Common myeloid progenitor, CD34-positive (primary cell): ENCODE measurements at regions not wholly inside any gene's neighbourhood (a gene's known extent, or its start where the extent isn't known, plus 50 kb on each side); places are given as distances from the start of the nearest gene placed in this dataset.
"Not testable (repeated sequence)": the region's sequence is repeated elsewhere in the genome, so short reads cannot be mapped to it uniquely, and the experiment has no call there.

Experiments
- CTCF ChIA-PET: fragments of 350-600 bp; sonication (Branson Sonifier 250); formaldehyde crosslinking; loops from one replicate; lab custom pipeline; 2021; ENCODE audit warnings: antibody characterized with exemption; lab: Charles Lee
- POLR2A ChIA-PET: fragments of 350-600 bp; sonication (Branson Sonifier 250); formaldehyde crosslinking; loops from one replicate; lab custom pipeline; 2021; ENCODE audit warnings: antibody characterized with exemption; lab: Charles Lee
- DNase-seq, 3 donors: peaks; one replicate each; pipeline versions ENCODE4 v3.0.0 to v3.0.0-alpha.2; 2013
- H3K27ac ChIP-seq, 2 experiments: 1 replicate in 1 of 2; 2 replicates in 1 of 2; pipeline ENCODE4 v1.7.0; 2013; ENCODE audit warnings: inconsistent platforms in 2 of 2, low read length in 2 of 2, mild to moderate bottlenecking in 2 of 2, low read depth in 1 of 2, moderate library complexity in 1 of 2; ENCODE audit not compliant: severe bottlenecking in 2 of 2, insufficient read depth in 1 of 2, poor library complexity in 1 of 2
- H3K27me3 ChIP-seq, 5 experiments: replicated peaks in 2 of 5; 1 replicate in 3 of 5; 2 replicates in 2 of 5; pipeline versions ENCODE4 v1.6.1 to v1.7.0; 2013; ENCODE audit warnings: low read length in 4 of 5, mild to moderate bottlenecking in 2 of 5, moderate library complexity in 2 of 5, inconsistent platforms in 1 of 5; ENCODE audit not compliant: insufficient read depth in 5 of 5, control insufficient read depth in 4 of 5
- H3K36me3 ChIP-seq, 4 experiments: 1 replicate in 2 of 4; 2 replicates in 2 of 4; pipeline versions ENCODE4 v1.6.1 to v1.7.0; 2013; ENCODE audit warnings: low read length in 3 of 4, control low read depth in 1 of 4, mild to moderate bottlenecking in 1 of 4; ENCODE audit not compliant: control insufficient read depth in 4 of 4, insufficient read depth in 4 of 4
- H3K4me1 ChIP-seq, 4 experiments: 1 replicate in 3 of 4; 2 replicates in 1 of 4; pipeline versions ENCODE4 v1.6.1 to v1.7.1; 2013; ENCODE audit warnings: low read length in 3 of 4, mild to moderate bottlenecking in 3 of 4, control low read depth in 1 of 4, inconsistent platforms in 1 of 4, moderate library complexity in 1 of 4; ENCODE audit not compliant: control insufficient read depth in 4 of 4, insufficient read depth in 4 of 4; ENCODE audit errors: control extremely low read depth in 1 of 4
- H3K4me3 ChIP-seq, 7 experiments: 1 replicate in 4 of 7; 2 replicates in 3 of 7; pipeline versions ENCODE4 v1.5.1 to v1.7.0; 2013; ENCODE audit warnings: mild to moderate bottlenecking in 7 of 7, low read length in 6 of 7, moderate library complexity in 6 of 7, inconsistent platforms in 2 of 7, low read depth in 2 of 7, control low read depth in 1 of 7; ENCODE audit not compliant: insufficient read depth in 4 of 7, control insufficient read depth in 1 of 7; ENCODE audit errors: extremely low read depth in 1 of 7
- H3K9me3 ChIP-seq, 5 experiments: 1 replicate in 4 of 5; 2 replicates in 1 of 5; pipeline versions ENCODE4 v1.6.1 to v1.7.1; 2013; ENCODE audit warnings: low read length in 4 of 5, mild to moderate bottlenecking in 2 of 5, inconsistent platforms in 1 of 5, low read depth in 1 of 5, moderate library complexity in 1 of 5; ENCODE audit not compliant: control insufficient read depth in 4 of 5, insufficient read depth in 2 of 5; ENCODE audit errors: control extremely low read depth in 1 of 5
- WGBS: methylation state at CpG from one replicate; pipeline ENCODE4 v1.1.5; 2013; ENCODE audit not compliant: insufficient coverage; 5-methylcytosine and 5-hydroxymethylcytosine counted together

DNA sequence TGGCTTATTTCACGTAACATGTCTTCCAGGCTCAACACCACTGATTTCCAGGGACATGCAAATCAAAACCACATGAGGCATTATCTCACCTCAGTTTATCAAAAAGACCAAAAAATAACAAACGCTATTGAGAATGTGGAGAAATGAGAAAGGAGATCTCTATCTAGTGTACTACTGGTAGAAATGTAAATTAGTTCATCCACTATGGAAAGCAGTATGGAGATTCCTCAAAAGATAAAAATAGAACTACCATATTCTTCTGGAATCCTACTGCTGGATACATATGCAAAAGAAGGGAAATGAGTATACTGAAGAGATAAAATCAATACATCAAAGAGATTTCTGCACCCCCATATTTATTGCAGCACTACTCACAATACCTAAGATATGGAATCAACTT, 329.6 kb upstream of the NDST3 start:
- ChIA-PET POLR2A (no interaction called here), CTCF (no interaction called here)
- Histone ChIP-seq H3K4me3 (no peak overlapping the region), H3K27ac (no peak overlapping the region), H3K4me1 (no peaks in the 10 kb centered on the region), H3K9me3 (peaks cover 0 to 2% (median 0%) of the 10 kb centered on the region in 5 experiments), H3K36me3 (no peaks in the 10 kb centered on the region), H3K27me3 (no peaks in the 10 kb centered on the region)
- WGBS = no CpG with 5 or more reads among the region's 2 CpGs
- no peak for DNase-seq

DNA sequence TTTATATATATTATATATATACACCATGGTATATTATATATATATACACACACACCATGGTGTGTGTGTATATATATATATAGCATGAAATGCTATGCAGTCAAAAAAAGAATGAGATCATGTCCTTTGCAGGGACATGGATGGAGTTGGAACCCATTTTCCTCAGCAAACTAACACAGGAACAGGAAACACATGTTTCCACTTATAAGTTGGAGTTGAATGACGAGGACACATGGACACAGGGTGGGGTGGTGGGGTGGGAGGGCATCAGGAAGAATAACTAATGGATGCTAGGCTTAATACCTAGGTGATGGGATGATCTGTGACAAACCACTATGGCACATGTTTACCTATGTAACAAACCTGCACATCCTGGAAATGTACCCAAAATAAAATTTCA, 293.6 kb upstream of the NDST3 start:
- Histone ChIP-seq H3K36me3 (no peaks in the 10 kb centered on the region), H3K4me3 (no peak overlapping the region), H3K4me1 (no peaks in the 10 kb centered on the region), H3K9me3 (no peaks in the 10 kb centered on the region), H3K27me3 (no peaks in the 10 kb centered on the region), H3K27ac (no peak overlapping the region)
- peak in 2 of 3 donors; percentile 35 to 39 for DNase-seq
- CTCF ChIA-PET = no interaction called here
- WGBS = no CpG with 5 or more reads among the region's 1 CpG
- POLR2A ChIA-PET = no interaction called here

DNA sequence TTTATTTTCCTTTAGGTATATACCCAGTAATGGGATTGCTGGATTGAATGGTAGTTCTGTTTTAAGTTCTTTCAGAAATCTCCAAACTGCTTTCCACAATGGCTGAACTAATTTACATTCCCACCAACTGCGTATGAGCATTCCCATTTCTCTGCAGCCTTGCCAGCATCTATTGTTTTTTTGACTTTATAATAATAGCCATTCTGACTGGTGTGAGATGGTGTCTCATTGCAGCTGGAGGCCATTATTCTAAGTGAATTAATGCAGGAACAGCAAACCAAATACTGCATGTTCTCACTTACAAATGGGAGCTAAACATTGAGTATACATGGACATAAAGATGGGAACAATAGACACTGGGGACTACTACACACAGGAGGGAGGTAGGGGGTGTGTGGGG, 288.9 kb upstream of the NDST3 start:
- DNase-seq, H3K9me3 ChIP-seq, CTCF ChIA-PET, H3K27ac ChIP-seq, H3K27me3 ChIP-seq, H3K4me3 ChIP-seq, H3K4me1 ChIP-seq, POLR2A ChIA-PET, H3K36me3 ChIP-seq: not testable (repeated sequence)
- WGBS = no CpG with 5 or more reads among the region's 1 CpG

DNA sequence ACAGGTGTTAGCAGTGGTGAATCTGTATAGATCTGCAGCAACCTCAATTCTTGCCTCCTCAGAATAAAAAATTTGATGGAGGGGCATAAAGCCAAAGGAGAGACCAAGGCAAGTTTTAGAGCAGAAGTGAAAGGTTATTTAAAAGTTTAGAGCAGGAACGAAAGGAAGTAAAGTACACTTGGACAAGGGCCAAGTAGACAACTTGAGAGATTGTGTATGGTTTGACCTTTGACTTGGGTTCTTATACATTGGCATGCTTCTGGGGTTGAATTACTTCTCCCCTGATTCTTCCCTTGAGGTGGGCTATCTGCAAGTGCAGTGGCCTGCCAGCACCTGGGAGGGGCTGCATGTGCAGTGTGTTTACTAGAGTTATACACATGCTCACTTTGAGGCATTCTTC, 278.8 kb upstream of the NDST3 start:
- WGBS = 100% methylated on average over 1 of the region's 1 CpG
- Histone ChIP-seq H3K36me3 (no peaks in the 10 kb centered on the region), H3K27me3 (no peaks in the 10 kb centered on the region), H3K9me3 (no peaks in the 10 kb centered on the region), H3K4me1 (no peaks in the 10 kb centered on the region), H3K27ac (no peak overlapping the region), H3K4me3 (no peak overlapping the region)
- ChIA-PET POLR2A (no interaction called here), CTCF (no interaction called here)
- DNase-seq = no peak

DNA sequence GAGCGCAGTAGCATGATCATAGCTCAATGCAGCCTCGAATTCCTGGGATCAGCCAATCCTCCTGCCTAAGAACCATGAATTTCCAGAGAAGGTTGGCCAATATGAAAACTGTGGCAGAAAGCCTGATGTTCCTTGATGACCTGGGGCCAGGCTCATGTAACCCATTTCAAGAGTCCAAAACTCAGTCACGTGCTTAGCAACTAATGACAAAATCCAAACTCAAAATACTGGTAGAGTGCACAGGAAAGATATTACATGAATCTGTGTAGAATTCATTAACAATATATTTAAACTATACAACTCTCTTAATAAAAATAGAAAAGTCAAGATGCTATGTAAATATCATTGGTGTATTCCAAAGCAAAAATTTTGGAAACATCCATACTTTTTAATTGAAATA, 265.7 kb upstream of the NDST3 start:
- POLR2A ChIA-PET = no interaction called here
- no peak for DNase-seq
- Histone ChIP-seq H3K27ac (no peak overlapping the region), H3K36me3 (no peaks in the 10 kb centered on the region), H3K27me3 (no peaks in the 10 kb centered on the region), H3K4me1 (no peaks in the 10 kb centered on the region), H3K4me3 (no peak overlapping the region), H3K9me3 (no peaks in the 10 kb centered on the region)
- 95% methylated on average over 2 of the region's 3 CpGs for WGBS
- CTCF ChIA-PET = no interaction called here

DNA sequence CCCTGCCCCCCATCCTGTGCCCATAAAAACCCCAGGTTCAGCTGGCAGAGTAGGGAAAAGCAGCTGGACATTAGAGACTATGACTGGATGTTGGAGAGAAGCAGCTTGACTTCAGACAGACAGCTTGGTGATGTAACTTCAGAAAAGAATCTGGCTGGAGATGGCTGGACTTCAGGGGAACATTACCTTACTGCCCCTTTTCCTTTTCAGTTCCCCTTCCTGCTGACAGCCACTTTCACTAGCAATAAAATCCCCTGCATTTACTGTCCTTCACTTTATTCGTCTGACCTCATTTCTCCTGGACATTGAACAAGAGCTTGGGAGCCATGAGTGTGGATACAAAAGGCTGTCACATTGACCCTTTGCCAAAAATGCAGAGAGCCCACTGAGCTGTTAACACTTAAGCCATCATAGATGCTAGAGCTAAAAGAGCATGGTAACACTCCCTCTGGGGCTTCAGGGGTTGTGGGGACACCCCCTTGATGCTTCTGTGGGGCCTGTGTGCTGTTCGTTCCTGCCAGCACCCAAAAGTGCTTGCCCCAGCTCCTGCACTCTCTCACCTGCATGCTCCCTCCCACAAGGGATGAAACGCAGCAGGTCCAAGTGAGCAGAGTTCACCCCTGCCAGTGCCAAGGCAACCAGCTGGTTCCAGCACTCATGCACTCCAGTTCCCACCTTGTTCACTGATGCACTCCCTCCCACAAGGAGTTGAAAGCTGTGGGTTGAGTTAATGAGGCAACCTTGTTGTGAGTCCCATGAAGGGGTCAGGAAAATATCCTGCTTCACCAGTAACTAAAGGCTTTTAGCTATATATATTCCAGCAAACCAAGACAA, 263.8 kb upstream of the NDST3 start:
- Histone ChIP-seq H3K4me3 (no peak overlapping the region), H3K27me3 (no peaks in the 10 kb centered on the region), H3K4me1 (no peaks in the 10 kb centered on the region), H3K9me3 (no peaks in the 10 kb centered on the region), H3K27ac (no peak overlapping the region), H3K36me3 (no peaks in the 10 kb centered on the region)
- 88% methylated on average over 3 of the region's 3 CpGs for WGBS
- DNase-seq = no peak
- ChIA-PET CTCF (no interaction called here), POLR2A (no interaction called here)

DNA sequence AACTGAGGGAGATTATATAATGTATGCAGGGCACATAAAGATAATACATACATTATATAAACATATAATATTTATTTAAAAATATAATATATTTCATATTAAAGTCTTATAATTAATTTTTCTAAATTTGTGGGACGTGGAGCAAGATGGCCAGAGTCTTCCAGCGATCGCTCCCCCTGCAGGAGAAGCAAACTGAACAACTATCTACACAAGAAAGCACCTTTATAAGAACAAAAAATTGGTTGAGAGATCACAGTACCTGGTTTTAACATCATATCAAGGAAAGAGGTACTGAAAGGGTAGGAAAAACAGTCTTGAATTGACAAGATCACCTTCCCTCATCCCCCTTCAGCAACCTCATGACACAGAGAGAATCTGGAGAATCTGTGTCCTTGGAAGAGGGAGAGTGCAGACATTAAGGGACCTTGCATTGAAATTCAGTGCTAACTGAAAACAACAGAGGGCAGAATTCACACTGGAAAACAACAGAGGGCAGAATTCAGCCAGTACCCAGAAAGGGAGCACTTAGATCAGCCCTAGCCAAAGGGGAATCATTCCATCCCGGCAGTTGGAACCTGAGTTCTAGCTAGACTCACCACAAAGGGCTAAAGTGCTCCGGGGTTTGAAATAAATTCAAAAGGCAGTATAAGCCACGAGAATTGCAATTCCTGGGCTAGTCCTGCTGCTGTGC, 262.5 kb upstream of the NDST3 start:
- ChIA-PET CTCF (no interaction called here), POLR2A (no interaction called here)
- H3K4me3 ChIP-seq = no peak overlapping the region
- H3K27me3 ChIP-seq = no peaks in the 10 kb centered on the region
- H3K36me3 ChIP-seq = no peaks in the 10 kb centered on the region
- no peak for DNase-seq
- no peak overlapping the region for H3K27ac ChIP-seq
- no peaks in the 10 kb centered on the region for H3K4me1 ChIP-seq
- WGBS = 95% methylated on average over 3 of the region's 6 CpGs
- H3K9me3 ChIP-seq = no peaks in the 10 kb centered on the region
